ENCODE measurements at regions not wholly inside any gene's neighbourhood (a gene's known extent, or its start where the extent isn't known, plus 50 kb on each side); places are given as distances from the start of the nearest gene placed in this dataset.

GRCh38 chr12:30425445-30425844 lies 270.2 kb downstream of the IPO8 start:
- Histone ChIP-seq H3K9ac (ENCODE audit: low read depth, low read length) (no peak overlapping the region), H3K27me3 (ENCODE audit: control insufficient read depth, insufficient read depth, low read length) (no peaks in the 10 kb centered on the region)

GRCh38 chr12:30423330-30423729 lies 272.3 kb downstream of the IPO8 start:
- Histone ChIP-seq H3K4me3 (ENCODE audit: low read depth, low read length) (no peak overlapping the region), H3K27me3 (ENCODE audit: control insufficient read depth, insufficient read depth, low read length) (no peaks in the 10 kb centered on the region), H3K9ac (ENCODE audit: low read depth, low read length) (no peak overlapping the region), H3K4me1 (ENCODE audit: control insufficient read depth, insufficient read depth, low read length) (no peaks in the 10 kb centered on the region), H3K9me3 (ENCODE audit: control insufficient read depth, insufficient read depth, low read length) (peaks cover 9% of the 10 kb centered on the region), H3K36me3 (ENCODE audit: control insufficient read depth, insufficient read depth, low read length) (no peaks in the 10 kb centered on the region)

More at GRCh38 chr12:30425445-30425844, 270.2 kb downstream of the IPO8 start:
- Histone ChIP-seq H3K36me3 (ENCODE audit: control insufficient read depth, insufficient read depth, low read length) (no peaks in the 10 kb centered on the region), H3K4me1 (ENCODE audit: control insufficient read depth, insufficient read depth, low read length) (no peaks in the 10 kb centered on the region), H3K4me3 (ENCODE audit: low read depth, low read length) (no peak overlapping the region), H3K9me3 (ENCODE audit: control insufficient read depth, insufficient read depth, low read length) (peaks cover 9% of the 10 kb centered on the region)

- no peak overlapping the region for H3K9ac ChIP-seq (ENCODE audit: low read depth, low read length)
- H3K36me3 ChIP-seq (ENCODE audit: control insufficient read depth, insufficient read depth, low read length), result no peaks in the 10 kb centered on the region
- H3K27me3 ChIP-seq (ENCODE audit: control insufficient read depth, insufficient read depth, low read length), result no peaks in the 10 kb centered on the region
- H3K4me3 ChIP-seq (ENCODE audit: low read depth, low read length), result no peak overlapping the region
- no peaks in the 10 kb centered on the region for H3K4me1 ChIP-seq (ENCODE audit: control insufficient read depth, insufficient read depth, low read length)
- peaks cover 9% of the 10 kb centered on the region for H3K9me3 ChIP-seq (ENCODE audit: control insufficient read depth, insufficient read depth, low read length)
These were observed 272.8 kb downstream of the IPO8 start for GRCh38 chr12:30422844-30423243.

- Histone ChIP-seq H3K27me3 (ENCODE audit: control insufficient read depth, insufficient read depth, low read length) (no peaks in the 10 kb centered on the region), H3K9ac (ENCODE audit: low read depth, low read length) (no peak overlapping the region), H3K4me3 (ENCODE audit: low read depth, low read length) (no peak overlapping the region), H3K36me3 (ENCODE audit: control insufficient read depth, insufficient read depth, low read length) (no peaks in the 10 kb centered on the region), H3K4me1 (ENCODE audit: control insufficient read depth, insufficient read depth, low read length) (no peaks in the 10 kb centered on the region), H3K9me3 (ENCODE audit: control insufficient read depth, insufficient read depth, low read length) (peaks cover 4% of the 10 kb centered on the region)
These were observed 275.1 kb downstream of the IPO8 start for GRCh38 chr12:30420561-30420960.

GRCh38 chr12:30417697-30418231 lies 277.9 kb downstream of the IPO8 start:
- no peaks in the 10 kb centered on the region for H3K4me1 ChIP-seq (ENCODE audit: control insufficient read depth, insufficient read depth, low read length)
- H3K9ac ChIP-seq (ENCODE audit: low read depth, low read length), result no peak overlapping the region
- H3K27me3 ChIP-seq (ENCODE audit: control insufficient read depth, insufficient read depth, low read length), result no peaks in the 10 kb centered on the region
- no peaks in the 10 kb centered on the region for H3K36me3 ChIP-seq (ENCODE audit: control insufficient read depth, insufficient read depth, low read length)
- no peak overlapping the region for H3K4me3 ChIP-seq (ENCODE audit: low read depth, low read length)
- no peaks in the 10 kb centered on the region for H3K9me3 ChIP-seq (ENCODE audit: control insufficient read depth, insufficient read depth, low read length)

- H3K27me3 ChIP-seq (ENCODE audit: control insufficient read depth, insufficient read depth, low read length), result no peaks in the 10 kb centered on the region
- H3K9ac ChIP-seq (ENCODE audit: low read depth, low read length), result no peak overlapping the region
- no peak overlapping the region for H3K4me3 ChIP-seq (ENCODE audit: low read depth, low read length)
- no peaks in the 10 kb centered on the region for H3K9me3 ChIP-seq (ENCODE audit: control insufficient read depth, insufficient read depth, low read length)
- no peaks in the 10 kb centered on the region for H3K4me1 ChIP-seq (ENCODE audit: control insufficient read depth, insufficient read depth, low read length)
- no peaks in the 10 kb centered on the region for H3K36me3 ChIP-seq (ENCODE audit: control insufficient read depth, insufficient read depth, low read length)
These were observed 279.0 kb downstream of the IPO8 start for GRCh38 chr12:30416631-30417030.

GRCh38 chr12:30415777-30416176 lies 279.9 kb downstream of the IPO8 start:
- H3K9ac ChIP-seq (ENCODE audit: low read depth, low read length), result no peak overlapping the region
- no peaks in the 10 kb centered on the region for H3K4me1 ChIP-seq (ENCODE audit: control insufficient read depth, insufficient read depth, low read length)
- H3K27me3 ChIP-seq (ENCODE audit: control insufficient read depth, insufficient read depth, low read length), result no peaks in the 10 kb centered on the region
- H3K4me3 ChIP-seq (ENCODE audit: low read depth, low read length), result no peak overlapping the region
- no peaks in the 10 kb centered on the region for H3K9me3 ChIP-seq (ENCODE audit: control insufficient read depth, insufficient read depth, low read length)
- H3K36me3 ChIP-seq (ENCODE audit: control insufficient read depth, insufficient read depth, low read length), result no peaks in the 10 kb centered on the region

GRCh38 chr12:30414507-30414906 lies 281.2 kb downstream of the IPO8 start:
- H3K36me3 ChIP-seq (ENCODE audit: control insufficient read depth, insufficient read depth, low read length), result no peaks in the 10 kb centered on the region
- H3K9me3 ChIP-seq (ENCODE audit: control insufficient read depth, insufficient read depth, low read length), result no peaks in the 10 kb centered on the region
- no peaks in the 10 kb centered on the region for H3K27me3 ChIP-seq (ENCODE audit: control insufficient read depth, insufficient read depth, low read length)
- H3K4me1 ChIP-seq (ENCODE audit: control insufficient read depth, insufficient read depth, low read length), result no peaks in the 10 kb centered on the region
- H3K9ac ChIP-seq (ENCODE audit: low read depth, low read length), result no peak overlapping the region
- H3K4me3 ChIP-seq (ENCODE audit: low read depth, low read length), result no peak overlapping the region

- Histone ChIP-seq H3K9me3 (ENCODE audit: control insufficient read depth, insufficient read depth, low read length) (peaks cover 19% of the 10 kb centered on the region), H3K9ac (ENCODE audit: low read depth, low read length) (no peak overlapping the region), H3K36me3 (ENCODE audit: control insufficient read depth, insufficient read depth, low read length) (no peaks in the 10 kb centered on the region), H3K27me3 (ENCODE audit: control insufficient read depth, insufficient read depth, low read length) (no peaks in the 10 kb centered on the region), H3K4me1 (ENCODE audit: control insufficient read depth, insufficient read depth, low read length) (no peaks in the 10 kb centered on the region), H3K4me3 (ENCODE audit: low read depth, low read length) (no peak overlapping the region)
These were observed 295.3 kb downstream of the IPO8 start for GRCh38 chr12:30400349-30400748.

GRCh38 chr12:30399859-30400258 lies 295.8 kb downstream of the IPO8 start:
- Histone ChIP-seq H3K27me3 (ENCODE audit: control insufficient read depth, insufficient read depth, low read length) (no peaks in the 10 kb centered on the region), H3K36me3 (ENCODE audit: control insufficient read depth, insufficient read depth, low read length) (no peaks in the 10 kb centered on the region), H3K4me1 (ENCODE audit: control insufficient read depth, insufficient read depth, low read length) (no peaks in the 10 kb centered on the region), H3K4me3 (ENCODE audit: low read depth, low read length) (no peak overlapping the region), H3K9ac (ENCODE audit: low read depth, low read length) (no peak overlapping the region), H3K9me3 (ENCODE audit: control insufficient read depth, insufficient read depth, low read length) (peaks cover 19% of the 10 kb centered on the region)

- Histone ChIP-seq H3K4me1 (ENCODE audit: control insufficient read depth, insufficient read depth, low read length) (no peaks in the 10 kb centered on the region), H3K27me3 (ENCODE audit: control insufficient read depth, insufficient read depth, low read length) (no peaks in the 10 kb centered on the region), H3K36me3 (ENCODE audit: control insufficient read depth, insufficient read depth, low read length) (no peaks in the 10 kb centered on the region), H3K4me3 (ENCODE audit: low read depth, low read length) (no peak overlapping the region), H3K9me3 (ENCODE audit: control insufficient read depth, insufficient read depth, low read length) (peaks cover 27% of the 10 kb centered on the region), H3K9ac (ENCODE audit: low read depth, low read length) (no peak overlapping the region)
These were observed 299.1 kb downstream of the IPO8 start for GRCh38 chr12:30396576-30396975.

GRCh38 chr12:30395190-30395589 lies 300.5 kb downstream of the IPO8 start:
- no peaks in the 10 kb centered on the region for H3K4me1 ChIP-seq (ENCODE audit: control insufficient read depth, insufficient read depth, low read length)
- no peaks in the 10 kb centered on the region for H3K36me3 ChIP-seq (ENCODE audit: control insufficient read depth, insufficient read depth, low read length)
- H3K9ac ChIP-seq (ENCODE audit: low read depth, low read length), result no peak overlapping the region
- no peak overlapping the region for H3K4me3 ChIP-seq (ENCODE audit: low read depth, low read length)
- no peaks in the 10 kb centered on the region for H3K27me3 ChIP-seq (ENCODE audit: control insufficient read depth, insufficient read depth, low read length)
- H3K9me3 ChIP-seq (ENCODE audit: control insufficient read depth, insufficient read depth, low read length), result peaks cover 28% of the 10 kb centered on the region

Measured in iPS-15b (cell line).